ENCODE measurements at regions not wholly inside any gene's neighbourhood (a gene's known extent, or its start where the extent isn't known, plus 50 kb on each side); places are given as distances from the start of the nearest gene placed in this dataset.

- H2AFZ ChIP-seq (ENCODE audit: low read depth, low read length) = no peak overlapping the region
- in situ Hi-C loops (cut with MboI) (no loop called here), intact Hi-C loops (cut with micrococcal nuclease) (no loop called here)
- H3K9me3 ChIP-seq (replicated peaks; ENCODE audit: control insufficient read depth, insufficient read depth, low read depth, low read length) = no peaks in the 10 kb centered on the region
- no TSS peak for BruUV-seq (replicated peaks)
- WGBS (ENCODE audit: insufficient coverage, low coverage, missing lambda C conversion rate) = 2% methylated on average over 10 of the region's 10 CpGs
- H3K79me2 ChIP-seq (ENCODE audit: control insufficient read depth, insufficient read depth, low read length) = no peaks in the 10 kb centered on the region
- ATAC-seq (no peak), DNase-seq (ENCODE audit: extremely low read depth in 1 of 4, low spot score in 3 of 4) (no peak), FAIRE-seq (no peak)
- H3K9me1 ChIP-seq (ENCODE audit: control insufficient read depth, insufficient read depth, low read length) = no peaks in the 10 kb centered on the region
- TF ChIP-seq EWSR1 (IDR thresholded peaks at IDR 0.05; ENCODE audit: borderline replicate concordance, low read depth, partially characterized antibody) (no peak), TCF7 (IDR thresholded peaks at IDR 0.05; ENCODE audit: borderline replicate concordance) (no peak), TAL1 (IDR thresholded peaks at IDR 0.05) (no peak), CHD2 (IDR thresholded peaks at IDR 0.05; ENCODE audit: low read depth, low read length) (no peak), ZNF75A (CRISPR knock-in tag; IDR thresholded peaks at IDR 0.05) (no peak), SREBF1 (IDR thresholded peaks at IDR 0.05; ENCODE audit: borderline replicate concordance, low read depth, low read length) (no peak), DMBX1 (CRISPR knock-in tag; IDR thresholded peaks at IDR 0.05; ENCODE audit: borderline replicate concordance) (no peak)
- no peaks in the 10 kb centered on the region for H4K20me1 ChIP-seq (replicated peaks; ENCODE audit: control insufficient read depth, insufficient read depth, low read length)
- no peak overlapping the region; a peak in 1 of 4 replicates for H3K9ac ChIP-seq (ENCODE audit: insufficient read depth in 1 of 2, low read depth in 2 of 2, low read length in 2 of 2)
- H3K4me1 ChIP-seq (replicated peaks in 1 of 2; ENCODE audit: control insufficient read depth in 2 of 2, insufficient read depth in 2 of 2, low read length in 2 of 2) = no peaks in the 10 kb centered on the region
- H3K4me3 ChIP-seq = no peak overlapping the region
- CTCF ChIA-PET (ENCODE audit: low intra/inter-chr PET ratio) = no interaction called here
- H3K27ac ChIP-seq (ENCODE audit: extremely low read depth, low read depth, low read length) = no peak overlapping the region
- POLR2A ChIA-PET = interaction anchor here (0.5 kb wide), 1 partner anchor 33 kb away, joined by 3 read pairs; no protein-coding TSS in a partner anchor
- no peaks in the 10 kb centered on the region for H3K27me3 ChIP-seq (ENCODE audit: control insufficient read depth in 2 of 2, insufficient read depth in 2 of 2, low read length in 2 of 2)
- H3K4me2 ChIP-seq (ENCODE audit: insufficient read depth, low read length) = no peak overlapping the region
- no peaks in the 10 kb centered on the region for H3K36me3 ChIP-seq (ENCODE audit: control insufficient read depth, insufficient read depth, low read length)
These were observed 208.4 kb downstream of the UBE3A start for GRCh38 chr15:25230442-25230841.

- CTCF ChIA-PET (ENCODE audit: low intra/inter-chr PET ratio) = no interaction called here
- intact Hi-C loops (cut with micrococcal nuclease) (no loop called here), in situ Hi-C loops (cut with MboI) (no loop called here)
- ATAC-seq = no peak
- Histone ChIP-seq H3K4me2 (ENCODE audit: insufficient read depth, low read length) (no peak overlapping the region), H2AFZ (ENCODE audit: low read depth, low read length) (no peak overlapping the region), H3K36me3 (ENCODE audit: control insufficient read depth, insufficient read depth, low read length) (no peaks in the 10 kb centered on the region), H3K4me1 (replicated peaks in 1 of 2; ENCODE audit: control insufficient read depth in 2 of 2, insufficient read depth in 2 of 2, low read length in 2 of 2) (no peaks in the 10 kb centered on the region), H3K27ac (ENCODE audit: extremely low read depth, low read depth, low read length) (no peak overlapping the region), H3K27me3 (ENCODE audit: control insufficient read depth in 2 of 2, insufficient read depth in 2 of 2, low read length in 2 of 2) (no peaks in the 10 kb centered on the region), H3K79me2 (ENCODE audit: control insufficient read depth, insufficient read depth, low read length) (no peaks in the 10 kb centered on the region), H3K4me3 (no peak overlapping the region), H3K9ac (ENCODE audit: insufficient read depth in 1 of 2, low read depth in 2 of 2, low read length in 2 of 2) (no peak overlapping the region), H3K9me3 (replicated peaks; ENCODE audit: control insufficient read depth, insufficient read depth, low read depth, low read length) (no peaks in the 10 kb centered on the region), H4K20me1 (replicated peaks; ENCODE audit: control insufficient read depth, insufficient read depth, low read length) (no peaks in the 10 kb centered on the region), H3K9me1 (ENCODE audit: control insufficient read depth, insufficient read depth, low read length) (no peaks in the 10 kb centered on the region)
- POLR2A ChIA-PET = no interaction called here
- BruUV-seq (replicated peaks) = no TSS peak
- no peak for FAIRE-seq
- WGBS (ENCODE audit: insufficient coverage, low coverage, missing lambda C conversion rate) = 0% methylated on average over 7 of the region's 7 CpGs
- no peak for DNase-seq (ENCODE audit: extremely low read depth in 1 of 4, low spot score in 3 of 4)
- no peak for TF ChIP-seq ZC3H8 (IDR thresholded peaks at IDR 0.05)
These were observed 205.0 kb downstream of the UBE3A start for GRCh38 chr15:25233766-25234350.
